ENCODE measurements at regions not wholly inside any gene's neighbourhood (a gene's known extent, or its start where the extent isn't known, plus 50 kb on each side); places are given as distances from the start of the nearest gene placed in this dataset.
"Not testable (repeated sequence)": the region's sequence is repeated elsewhere in the genome, so short reads cannot be mapped to it uniquely, and the experiment has no call there.

GRCh38 chr1:149269001-149269702, 165.8 kb upstream of the NBPF9 start:
- H3K36me3 ChIP-seq (ENCODE audit: low read depth); DNase-seq; intact Hi-C loops (cut with micrococcal nuclease; ENCODE audit: unreplicated experiment); BruUV-seq (replicated peaks); H3K4me2 ChIP-seq; H4K20me1 ChIP-seq (ENCODE audit: insufficient read depth); H3K4me3 ChIP-seq; CTCF ChIA-PET; H2AFZ ChIP-seq; H3K9me2 ChIP-seq (ENCODE audit: insufficient read depth); H3K9me3 ChIP-seq (ENCODE audit: insufficient read depth, low read depth); H3K27ac ChIP-seq; POLR2A ChIA-PET (ENCODE audit: unreplicated experiment); H3F3A ChIP-seq (ENCODE audit: insufficient read depth, low read depth); H3K27me3 ChIP-seq (ENCODE audit: insufficient read depth, low read depth); H3K4me1 ChIP-seq (replicated peaks; ENCODE audit: insufficient read depth); H3K79me2 ChIP-seq (ENCODE audit: low read depth): not testable (repeated sequence)

GRCh38 chr1:149269833-149270232, 166.5 kb upstream of the NBPF9 start:
- H2AFZ ChIP-seq; H3K79me2 ChIP-seq (ENCODE audit: low read depth); H3K4me3 ChIP-seq; H3K4me1 ChIP-seq (replicated peaks; ENCODE audit: insufficient read depth); BruUV-seq (replicated peaks); H3K36me3 ChIP-seq (ENCODE audit: low read depth); H3K9me2 ChIP-seq (ENCODE audit: insufficient read depth); DNase-seq; H3K27me3 ChIP-seq (ENCODE audit: insufficient read depth, low read depth); intact Hi-C loops (cut with micrococcal nuclease; ENCODE audit: unreplicated experiment); H3K27ac ChIP-seq; H3F3A ChIP-seq (ENCODE audit: insufficient read depth, low read depth); H4K20me1 ChIP-seq (ENCODE audit: insufficient read depth); H3K9me3 ChIP-seq (ENCODE audit: insufficient read depth, low read depth); POLR2A ChIA-PET (ENCODE audit: unreplicated experiment); CTCF ChIA-PET; H3K4me2 ChIP-seq: not testable (repeated sequence)

GRCh38 chr1:149274493-149274892, 171.1 kb upstream of the NBPF9 start:
- H3K4me2 ChIP-seq; CTCF ChIA-PET; H3K4me1 ChIP-seq (replicated peaks; ENCODE audit: insufficient read depth); H3K9me2 ChIP-seq (ENCODE audit: insufficient read depth); H3K9me3 ChIP-seq (ENCODE audit: insufficient read depth, low read depth); DNase-seq; intact Hi-C loops (cut with micrococcal nuclease; ENCODE audit: unreplicated experiment); H3F3A ChIP-seq (ENCODE audit: insufficient read depth, low read depth); H4K20me1 ChIP-seq (ENCODE audit: insufficient read depth); H3K79me2 ChIP-seq (ENCODE audit: low read depth); H2AFZ ChIP-seq; H3K4me3 ChIP-seq; BruUV-seq (replicated peaks); H3K27me3 ChIP-seq (ENCODE audit: insufficient read depth, low read depth); H3K36me3 ChIP-seq (ENCODE audit: low read depth); H3K27ac ChIP-seq; POLR2A ChIA-PET (ENCODE audit: unreplicated experiment): not testable (repeated sequence)

- not testable (repeated sequence) for BruUV-seq (replicated peaks)
These were observed 172.5 kb upstream of the NBPF9 start for GRCh38 chr1:149275802-149276201.

GRCh38 chr1:149276496-149276895, 173.1 kb upstream of the NBPF9 start:
- intact Hi-C loops (cut with micrococcal nuclease; ENCODE audit: unreplicated experiment); BruUV-seq (replicated peaks); H3K27me3 ChIP-seq (ENCODE audit: insufficient read depth, low read depth): not testable (repeated sequence)

More at GRCh38 chr1:149275802-149276201, 172.5 kb upstream of the NBPF9 start:
- DNase-seq; CTCF ChIA-PET; H3K27ac ChIP-seq; intact Hi-C loops (cut with micrococcal nuclease; ENCODE audit: unreplicated experiment); H3K4me2 ChIP-seq; H3K9me3 ChIP-seq (ENCODE audit: insufficient read depth, low read depth); H3F3A ChIP-seq (ENCODE audit: insufficient read depth, low read depth); H3K27me3 ChIP-seq (ENCODE audit: insufficient read depth, low read depth); H3K36me3 ChIP-seq (ENCODE audit: low read depth); H3K9me2 ChIP-seq (ENCODE audit: insufficient read depth); H3K4me1 ChIP-seq (replicated peaks; ENCODE audit: insufficient read depth); H3K79me2 ChIP-seq (ENCODE audit: low read depth); H4K20me1 ChIP-seq (ENCODE audit: insufficient read depth); H2AFZ ChIP-seq; POLR2A ChIA-PET (ENCODE audit: unreplicated experiment); H3K4me3 ChIP-seq: not testable (repeated sequence)

GRCh38 chr1:149278156-149278555, 174.8 kb upstream of the NBPF9 start:
- H3K27me3 ChIP-seq (ENCODE audit: insufficient read depth, low read depth); BruUV-seq (replicated peaks); DNase-seq: not testable (repeated sequence)

More at GRCh38 chr1:149276496-149276895, 173.1 kb upstream of the NBPF9 start:
- H2AFZ ChIP-seq; H3K4me1 ChIP-seq (replicated peaks; ENCODE audit: insufficient read depth); DNase-seq; H3K9me3 ChIP-seq (ENCODE audit: insufficient read depth, low read depth); H3K4me3 ChIP-seq; H3K27ac ChIP-seq; H3K4me2 ChIP-seq; H3K36me3 ChIP-seq (ENCODE audit: low read depth); H3F3A ChIP-seq (ENCODE audit: insufficient read depth, low read depth); H4K20me1 ChIP-seq (ENCODE audit: insufficient read depth); H3K79me2 ChIP-seq (ENCODE audit: low read depth); CTCF ChIA-PET; H3K9me2 ChIP-seq (ENCODE audit: insufficient read depth); POLR2A ChIA-PET (ENCODE audit: unreplicated experiment): not testable (repeated sequence)

GRCh38 chr1:149279015-149279414, 175.7 kb upstream of the NBPF9 start:
- CTCF ChIA-PET; H3K79me2 ChIP-seq (ENCODE audit: low read depth); POLR2A ChIA-PET (ENCODE audit: unreplicated experiment); DNase-seq; H3K27me3 ChIP-seq (ENCODE audit: insufficient read depth, low read depth); H3K9me2 ChIP-seq (ENCODE audit: insufficient read depth); H3K4me1 ChIP-seq (replicated peaks; ENCODE audit: insufficient read depth); H3K36me3 ChIP-seq (ENCODE audit: low read depth); BruUV-seq (replicated peaks); H3K9me3 ChIP-seq (ENCODE audit: insufficient read depth, low read depth); H3K4me2 ChIP-seq; intact Hi-C loops (cut with micrococcal nuclease; ENCODE audit: unreplicated experiment); H3K4me3 ChIP-seq; H3F3A ChIP-seq (ENCODE audit: insufficient read depth, low read depth); H2AFZ ChIP-seq; H3K27ac ChIP-seq; H4K20me1 ChIP-seq (ENCODE audit: insufficient read depth): not testable (repeated sequence)

More at GRCh38 chr1:149278156-149278555, 174.8 kb upstream of the NBPF9 start:
- H3K36me3 ChIP-seq (ENCODE audit: low read depth); H3K9me2 ChIP-seq (ENCODE audit: insufficient read depth); intact Hi-C loops (cut with micrococcal nuclease; ENCODE audit: unreplicated experiment); H3K9me3 ChIP-seq (ENCODE audit: insufficient read depth, low read depth); H4K20me1 ChIP-seq (ENCODE audit: insufficient read depth); H3K27ac ChIP-seq; H3K4me1 ChIP-seq (replicated peaks; ENCODE audit: insufficient read depth); POLR2A ChIA-PET (ENCODE audit: unreplicated experiment); H3K4me3 ChIP-seq; H2AFZ ChIP-seq; H3K4me2 ChIP-seq; H3F3A ChIP-seq (ENCODE audit: insufficient read depth, low read depth); H3K79me2 ChIP-seq (ENCODE audit: low read depth); CTCF ChIA-PET: not testable (repeated sequence)

Measured in PC-9 (cell line).